ENCODE measurements at regions not wholly inside any gene's neighbourhood (a gene's known extent, or its start where the extent isn't known, plus 50 kb on each side); places are given as distances from the start of the nearest gene placed in this dataset.

GRCh38 chr13:106107061-106107460 lies 428.4 kb downstream of the EFNB2 start:
- TF ChIP-seq CTCF (IDR thresholded peaks at IDR 0.05): no peak
- H3K4me3 ChIP-seq: no peak overlapping the region
- no peaks in the 10 kb centered on the region for H3K9me3 ChIP-seq
- no peak for ATAC-seq
- peaks cover 8% of the 10 kb centered on the region for H3K4me1 ChIP-seq (ENCODE audit: low read depth)
- no peak for DNase-seq
- intact Hi-C loops (cut with DNase I, micrococcal nuclease): no loop called here
- no peaks in the 10 kb centered on the region for H3K36me3 ChIP-seq (ENCODE audit: low read depth)

GRCh38 chr13:106105153-106105552 lies 430.3 kb downstream of the EFNB2 start:
- ATAC-seq (no peak), DNase-seq (no peak)
- Histone ChIP-seq H3K36me3 (ENCODE audit: low read depth) (no peaks in the 10 kb centered on the region), H3K4me3 (no peak overlapping the region), H3K4me1 (ENCODE audit: low read depth) (peaks cover 18% of the 10 kb centered on the region), H3K9me3 (no peaks in the 10 kb centered on the region)
- TF ChIP-seq CTCF (IDR thresholded peaks at IDR 0.05): no peak
- intact Hi-C loops (cut with DNase I, micrococcal nuclease): no loop called here

DNA sequence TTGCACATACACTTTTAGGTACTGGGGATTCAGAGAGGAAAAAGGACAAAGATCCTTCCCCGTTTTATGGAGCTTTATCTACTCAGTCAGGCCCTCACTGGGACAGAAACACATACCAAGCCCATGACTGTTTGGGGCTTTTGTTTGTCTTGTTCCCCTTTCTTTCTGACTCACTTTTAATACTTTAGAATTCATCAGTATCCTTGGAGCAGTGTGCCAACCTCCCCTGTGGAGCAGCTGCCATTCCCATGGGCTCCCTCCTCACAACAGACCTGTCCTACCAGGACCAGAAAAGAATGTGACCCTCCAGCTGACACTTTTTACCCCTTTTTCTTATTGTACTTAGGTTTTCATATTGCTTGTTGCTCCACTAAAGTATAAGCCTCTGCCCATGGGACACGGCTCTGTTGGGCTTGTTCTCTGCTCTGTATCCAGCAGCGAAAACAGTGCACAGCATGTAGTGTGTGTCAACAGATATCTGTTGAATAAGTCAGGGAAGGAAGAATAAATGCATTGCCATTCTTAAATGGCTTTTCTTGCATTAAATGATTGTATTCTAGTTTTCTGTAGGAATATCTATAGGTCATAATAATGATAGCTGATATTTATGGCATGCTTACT lies 431.1 kb downstream of the EFNB2 start:
- no peak for DNase-seq
- ATAC-seq: peak; percentile 3
- intact Hi-C loops (cut with DNase I, micrococcal nuclease): no loop called here
- Histone ChIP-seq H3K36me3 (ENCODE audit: low read depth) (no peaks in the 10 kb centered on the region), H3K9me3 (no peaks in the 10 kb centered on the region), H3K4me3 (no peak overlapping the region), H3K4me1 (ENCODE audit: low read depth) (peaks cover 24% of the 10 kb centered on the region)
- TF ChIP-seq CTCF (IDR thresholded peaks at IDR 0.05): no peak

DNA sequence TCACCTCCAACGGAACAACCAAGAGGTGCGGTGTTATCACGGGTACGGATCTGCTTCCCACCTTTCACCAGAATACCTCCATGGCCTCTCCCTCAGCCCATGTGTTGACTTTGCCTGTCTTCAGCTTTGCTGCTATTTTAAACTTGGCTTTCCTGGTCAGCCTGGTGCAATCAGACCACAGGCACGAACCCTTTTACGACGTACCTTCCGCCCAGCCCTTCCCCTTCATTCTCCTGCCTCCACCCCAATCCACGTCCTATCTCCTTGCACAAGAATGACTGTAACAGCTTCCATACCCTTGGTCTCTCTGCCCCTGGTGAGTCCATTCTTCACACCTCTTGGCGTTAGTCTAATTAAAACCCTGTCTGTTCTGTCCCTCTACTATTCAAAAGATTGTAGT lies 431.7 kb downstream of the EFNB2 start:
- H3K9me3 ChIP-seq: no peaks in the 10 kb centered on the region
- DNase-seq (no peak), ATAC-seq (peak; percentile 58)
- H3K36me3 ChIP-seq (ENCODE audit: low read depth): no peaks in the 10 kb centered on the region
- H3K4me3 ChIP-seq: no peak overlapping the region
- H3K4me1 ChIP-seq (ENCODE audit: low read depth): peaks cover 29% of the 10 kb centered on the region
- no peak for TF ChIP-seq CTCF (IDR thresholded peaks at IDR 0.05)
- intact Hi-C loops (cut with DNase I, micrococcal nuclease): no loop called here

DNA sequence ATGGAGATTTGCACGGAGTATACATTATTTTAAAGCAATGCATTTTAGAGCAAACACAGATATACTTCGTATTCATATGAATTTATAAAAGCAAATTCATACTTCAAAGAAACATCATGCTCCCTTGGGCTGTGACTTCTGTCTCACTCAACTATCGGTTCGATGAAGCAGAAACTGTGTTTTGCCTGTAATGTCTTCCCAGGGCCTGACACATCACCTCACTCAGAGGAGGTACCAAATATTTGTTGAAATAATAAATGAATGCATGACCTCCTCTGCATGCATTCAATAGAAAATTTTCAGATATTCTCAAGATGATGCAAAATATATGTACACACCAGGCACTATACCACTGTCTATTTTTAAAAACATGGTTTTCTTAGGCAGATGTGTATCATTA lies 432.7 kb downstream of the EFNB2 start:
- ATAC-seq (no peak), DNase-seq (no peak)
- H3K9me3 ChIP-seq: no peaks in the 10 kb centered on the region
- H3K4me1 ChIP-seq (ENCODE audit: low read depth): peaks cover 29% of the 10 kb centered on the region
- H3K36me3 ChIP-seq (ENCODE audit: low read depth): no peaks in the 10 kb centered on the region
- no peak for TF ChIP-seq CTCF (IDR thresholded peaks at IDR 0.05)
- intact Hi-C loops (cut with DNase I, micrococcal nuclease): no loop called here
- H3K4me3 ChIP-seq: no peak overlapping the region

GRCh38 chr13:106101201-106101600 lies 434.3 kb downstream of the EFNB2 start:
- H3K36me3 ChIP-seq (ENCODE audit: low read depth): no peaks in the 10 kb centered on the region
- H3K9me3 ChIP-seq: no peaks in the 10 kb centered on the region
- no peak for ATAC-seq
- peaks cover 33% of the 10 kb centered on the region for H3K4me1 ChIP-seq (ENCODE audit: low read depth)
- intact Hi-C loops (cut with DNase I, micrococcal nuclease): no loop called here
- no peak for DNase-seq
- TF ChIP-seq CTCF (IDR thresholded peaks at IDR 0.05): no peak
- H3K4me3 ChIP-seq: no peak overlapping the region
